Heart right ventricle (tissue), 16 donors: ENCODE measurements at regions not wholly inside any gene's neighbourhood (a gene's known extent, or its start where the extent isn't known, plus 50 kb on each side); places are given as distances from the start of the nearest gene placed in this dataset.

Experiments
- ATAC-seq, 8 donors: fragments of 200-7000 bp; cut with Tn5 transposase; one replicate each; pipeline ENCODE4 v1.9.1; 2020; ENCODE audit warnings: mild to moderate bottlenecking in 8 of 8, moderate library complexity in 8 of 8, moderate number of reproducible peaks in 1 of 8
- DNase-seq, 2 donors: peaks; one replicate each; pipeline ENCODE4 v3.0.0-alpha.2; 2020
- H3K27ac ChIP-seq, 10 donors: fragments of 200-600 bp; sonication (generic) in 2 of 10; one replicate each; pipeline versions ENCODE4 v1.5.0 to v1.8.0; 2020 to 2022; ENCODE audit warnings: mild to moderate bottlenecking in 3 of 10
- H3K27me3 ChIP-seq, 7 donors: fragments of 200-600 bp; one replicate each; pipeline ENCODE4 v1.8.0; 2021 to 2022; ENCODE audit warnings: mild to moderate bottlenecking in 2 of 7
- H3K36me3 ChIP-seq, 9 donors: fragments of 200-600 bp; sonication (generic) in 1 of 9; one replicate each; pipeline versions ENCODE4 v1.5.0 to v1.8.0; 2020 to 2022; ENCODE audit warnings: mild to moderate bottlenecking in 2 of 9
- H3K4me1 ChIP-seq, 9 donors: fragments of 200-600 bp; sonication (generic) in 1 of 9; one replicate each; pipeline versions ENCODE4 v1.5.0 to v1.8.0; 2020 to 2022; ENCODE audit warnings: mild to moderate bottlenecking in 4 of 9
- H3K4me3 ChIP-seq, 10 donors: fragments of 200-600 bp; sonication (generic) in 2 of 10; one replicate each; pipeline versions ENCODE4 v1.5.0 to v1.8.0; 2020 to 2022; ENCODE audit warnings: mild to moderate bottlenecking in 7 of 10, moderate library complexity in 2 of 10
- H3K9me3 ChIP-seq, 11 donors: fragments of 200-600 bp in 10 of 11; sonication (generic) in 2 of 11; one replicate each; pipeline versions ENCODE4 v1.5.0 to v1.8.0; 2013 to 2022; ENCODE audit warnings: mild to moderate bottlenecking in 2 of 11, control low read depth in 1 of 11, moderate library complexity in 1 of 11
- CTCF ChIP-seq, 9 donors: fragments of 200-600 bp; sonication (generic) in 2 of 9; IDR thresholded peaks; one replicate each; pipeline versions ENCODE4 v1.5.0 to v1.8.0; 2021 to 2022; ENCODE audit warnings: antibody characterized with exemption in 9 of 9, mild to moderate bottlenecking in 5 of 9, moderate library complexity in 1 of 9
- WGBS, 2 donors: extraction: QIAGEN DNeasy Blood & Tissue Kit; methylation state at CpG; one replicate each; pipeline ENCODE4 v1.1.7; 2013; ENCODE audit warnings: inconsistent platforms in 1 of 2; 5-methylcytosine and 5-hydroxymethylcytosine counted together
- intact Hi-C, 10 donors: fragments of 100-400 bp; cut with DNase I; formaldehyde crosslinking; loops; one replicate each; pipeline versions ENCODE4 v1.11.1 to v1.14.2; 2022
- donor health status: Arrhythmogenic right ventricular cardiomyopathy.
- donor health status: ischemic (EF 13 %, LVEDD 7.1; RV severe dilation, severe dysfunction).
- donor health status: healthy with polysubstance abuse.
- donor health status: DM: no; HTN: yes; CAD: no.
- donor health status: DM: no; HTN: no; CAD: no.
- donor health status: ischemic (EF 25% LVEDD 6.9; RV normal size, moderate dysfunction).
- donor health status: ischemic (EF 25% LVEDD 5.7; RV mildly dilated, moderate dysfunction).
- donor health status: healthy.
- donor health status: DM: yes; HTN: yes; CAD: no.
- donor health status: Ischemic cardiomyopathy.
- donor health status: ischemic (EF 35%, LVEDD 5.7; RV mildly dilated, moderate dysfunction).
- donor health status: nonischemic (EF 11% LVEDD 7.7; RV severe dilation, severe dysfunction).
- donor health status: DM: yes; HTN: yes; CAD: no.
- donor health status: PGD.
- donor health status: ischemic (EF 29% LVEDD 5.4; RV normal size, mild dysfunction).
- donor health status: nonischemic (EF 23%, LVEDD 6.1; RV moderate dilation, normal function).

- Histone ChIP-seq H3K36me3 (no peaks in the 10 kb centered on the region), H3K27ac (no peak overlapping the region), H3K9me3 (peaks cover 0 to 13% (median 0%) of the 10 kb centered on the region in 11 donors), H3K27me3 (no peaks in the 10 kb centered on the region), H3K4me3 (no peak overlapping the region), H3K4me1 (no peaks in the 10 kb centered on the region)
- ATAC-seq (no peak), DNase-seq (no peak)
- WGBS, 2 donors: 72 to 81% methylated on average over 1 of the region's 1 CpG
- TF ChIP-seq CTCF (IDR thresholded peaks at IDR 0.05): no peak
- intact Hi-C loops: no loop called here
Observed at GRCh38 chr16:51849715-51850114, 697.2 kb downstream of the TOX3 start.

GRCh38 chr16:51845586-51846305 lies 694.7 kb upstream of the SALL1 start:
- Histone ChIP-seq H3K4me3 (no peak overlapping the region), H3K36me3 (no peaks in the 10 kb centered on the region), H3K4me1 (no peaks in the 10 kb centered on the region), H3K9me3 (no peaks in the 10 kb centered on the region), H3K27me3 (no peaks in the 10 kb centered on the region), H3K27ac (no peak overlapping the region)
- DNase-seq (no peak), ATAC-seq (no peak)
- TF ChIP-seq CTCF (IDR thresholded peaks at IDR 0.05): no peak
- intact Hi-C loops: no loop called here
- 81% methylated on average over 19 of the region's 19 CpGs for WGBS, 2 donors

GRCh38 chr16:51839727-51840462 lies 688.8 kb upstream of the SALL1 start:
- TF ChIP-seq CTCF (IDR thresholded peaks at IDR 0.05): no peak
- ATAC-seq (no peak), DNase-seq (no peak)
- Histone ChIP-seq H3K27ac (no peak overlapping the region), H3K9me3 (peaks cover 0 to 9% (median 0%) of the 10 kb centered on the region in 11 donors), H3K4me1 (peaks cover 0 to 3% (median 0%) of the 10 kb centered on the region in 9 donors), H3K36me3 (no peaks in the 10 kb centered on the region), H3K27me3 (no peaks in the 10 kb centered on the region), H3K4me3 (no peak overlapping the region)
- intact Hi-C loops: no loop called here
- WGBS, 2 donors: 76 to 80% methylated on average over 1 of the region's 1 CpG

GRCh38 chr16:51834794-51835193 lies 683.7 kb upstream of the SALL1 start:
- ATAC-seq (no peak), DNase-seq (no peak)
- Histone ChIP-seq H3K9me3 (peaks cover 0 to 9% (median 0%) of the 10 kb centered on the region in 11 donors), H3K36me3 (no peaks in the 10 kb centered on the region), H3K4me1 (peaks cover 0 to 10% (median 0%) of the 10 kb centered on the region in 9 donors), H3K27ac (peak overlapping the region in 5 of 10 donors; percentile 54 to 72 (median 63)), H3K27me3 (no peaks in the 10 kb centered on the region), H3K4me3 (no peak overlapping the region)
- 54 to 60% methylated on average over 3 of the region's 3 CpGs for WGBS, 2 donors
- TF ChIP-seq CTCF (IDR thresholded peaks at IDR 0.05): no peak
- intact Hi-C loops: no loop called here
